ENCODE measurements at regions not wholly inside any gene's neighbourhood (a gene's known extent, or its start where the extent isn't known, plus 50 kb on each side); places are given as distances from the start of the nearest gene placed in this dataset.
"Not testable (repeated sequence)": the region's sequence is repeated elsewhere in the genome, so short reads cannot be mapped to it uniquely, and the experiment has no call there.

- not testable (repeated sequence) for H3K4me1 ChIP-seq (ENCODE audit: control insufficient read depth in 2 of 2, insufficient read depth in 1 of 2, low read depth in 1 of 2, low read length in 2 of 2); H2BK120ac ChIP-seq (ENCODE audit: low read depth, low read length); H2BK5ac ChIP-seq (ENCODE audit: low read length); H3K36me3 ChIP-seq (replicated peaks in 1 of 2; ENCODE audit: control insufficient read depth in 2 of 2, insufficient read depth in 2 of 2, low read length in 2 of 2); H2BK12ac ChIP-seq (ENCODE audit: low read length); H2AFZ ChIP-seq (ENCODE audit: low read length); H3K4me3 ChIP-seq (ENCODE audit: low read length in 2 of 2); H3K9ac ChIP-seq (ENCODE audit: low read depth, low read length, poor library complexity); H3K9me3 ChIP-seq (replicated peaks in 1 of 2; ENCODE audit: control insufficient read depth in 2 of 2, insufficient read depth in 1 of 2, low read depth in 1 of 2, low read length in 2 of 2); H3K4ac ChIP-seq (ENCODE audit: low read length); H4K91ac ChIP-seq (ENCODE audit: low read depth, low read length, poor library complexity); H2AK5ac ChIP-seq (ENCODE audit: low read depth, low read length); H3K27ac ChIP-seq (replicated peaks; ENCODE audit: low read length); H3K4me2 ChIP-seq (ENCODE audit: insufficient read depth, low read length, poor library complexity, severe bottlenecking); DNase-seq (ENCODE audit: low spot score); H3K23ac ChIP-seq (ENCODE audit: low read depth, low read length, poor library complexity); H2BK15ac ChIP-seq (ENCODE audit: low read length); H4K8ac ChIP-seq (ENCODE audit: low read depth, low read length); H3K27me3 ChIP-seq (ENCODE audit: control insufficient read depth in 3 of 3, insufficient read depth in 3 of 3, low read depth in 1 of 3, low read length in 3 of 3); H3K14ac ChIP-seq (ENCODE audit: low read length); H3K79me1 ChIP-seq (ENCODE audit: low read depth, low read length); H3K18ac ChIP-seq (ENCODE audit: low read length)
- no CpG with 5 or more reads among the region's 7 CpGs for WGBS, 2 donors (ENCODE audit: extremely low coverage in 2 of 2, insufficient read length in 2 of 2, insufficient replicate concordance in 1 of 2)
Observed at GRCh38 chr9:62745774-62746529, 1556.1 kb downstream of the SPATA31A7 start.
